HG03196 (cell line): ENCODE measurements at regions not wholly inside any gene's neighbourhood (a gene's known extent, or its start where the extent isn't known, plus 50 kb on each side); places are given as distances from the start of the nearest gene placed in this dataset.
"Not testable (repeated sequence)": the region's sequence is repeated elsewhere in the genome, so short reads cannot be mapped to it uniquely, and the experiment has no call there.

Source experiments
- ATAC-seq: cut with Tn5 transposase; IDR thresholded peaks from one replicate; pipeline ENCODE4 v1.9.1; 2021; ENCODE audit not compliant: unreplicated experiment

- no peak for ATAC-seq
Observed at GRCh38 chr5:164439799-164440198, 934.4 kb downstream of the MAT2B start.

- ATAC-seq, result no peak
Observed at GRCh38 chr5:164449460-164449859, 944.0 kb downstream of the MAT2B start.

GRCh38 chr5:164466033-164466432, 960.6 kb downstream of the MAT2B start:
- ATAC-seq, result no peak

- no peak for ATAC-seq
Observed at GRCh38 chr5:164470312-164470711, 964.9 kb downstream of the MAT2B start.

DNA sequence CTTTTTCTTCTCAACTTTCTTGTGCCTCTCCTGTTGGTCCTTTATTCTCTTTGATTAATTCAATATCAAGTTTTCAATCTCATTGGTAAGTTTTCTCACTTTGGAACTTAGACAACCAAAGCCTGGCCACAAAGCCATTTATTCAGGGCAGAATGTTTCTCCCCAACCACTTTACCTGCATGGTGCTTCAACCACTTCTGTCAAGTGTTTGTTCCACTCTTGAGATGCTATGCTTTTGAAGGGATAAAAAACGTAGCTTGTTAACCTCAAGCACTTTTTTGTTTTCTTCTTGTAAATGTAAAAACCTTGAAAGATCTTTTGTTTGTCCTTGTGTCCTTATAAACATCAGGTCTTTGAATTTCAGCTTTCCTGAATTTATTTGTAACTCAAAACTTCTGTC, 966.7 kb downstream of the MAT2B start:
- ATAC-seq, result no peak

GRCh38 chr5:164475339-164475977, 970.0 kb downstream of the MAT2B start:
- no peak for ATAC-seq

- no peak for ATAC-seq
Observed at GRCh38 chr5:164481270-164481669, 975.9 kb downstream of the MAT2B start.

DNA sequence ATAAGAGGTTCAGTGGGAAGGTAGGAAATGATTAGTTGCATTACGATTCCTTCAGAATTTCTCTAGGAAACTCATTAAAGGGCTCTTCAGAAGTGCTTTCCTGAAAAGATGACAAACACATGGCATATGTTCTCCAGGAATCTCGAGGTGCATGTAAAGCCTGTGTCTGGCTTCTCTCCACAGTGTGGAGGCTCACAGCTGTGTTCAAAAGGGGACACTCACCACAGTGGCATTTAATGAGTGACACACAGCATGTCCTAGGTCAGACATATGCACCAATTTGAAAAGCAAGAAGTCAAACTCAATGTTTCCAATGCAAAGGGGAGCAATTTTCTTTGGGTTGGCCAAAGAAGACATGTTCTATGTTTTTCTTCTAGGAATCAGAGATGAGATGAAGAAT, 976.9 kb downstream of the MAT2B start:
- ATAC-seq, result no peak

DNA sequence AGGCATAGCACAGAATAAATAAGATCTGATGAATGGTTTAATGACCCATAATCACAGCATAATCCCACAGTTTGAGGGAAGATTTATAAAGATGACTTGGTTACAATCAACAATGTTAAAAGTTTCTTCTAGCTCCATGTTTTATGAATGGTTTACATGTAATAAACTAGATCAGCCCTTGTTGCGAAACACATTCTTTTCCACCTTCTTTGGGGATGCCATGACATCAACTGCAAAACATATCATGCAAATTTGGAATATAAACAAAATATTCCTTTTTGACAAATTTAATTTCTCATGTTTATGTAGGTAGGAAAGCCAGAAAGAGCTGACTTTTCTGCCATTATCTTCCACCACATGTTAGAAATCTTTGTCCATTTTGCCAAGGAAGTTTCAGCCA, 979.5 kb downstream of the MAT2B start:
- ATAC-seq, result no peak

DNA sequence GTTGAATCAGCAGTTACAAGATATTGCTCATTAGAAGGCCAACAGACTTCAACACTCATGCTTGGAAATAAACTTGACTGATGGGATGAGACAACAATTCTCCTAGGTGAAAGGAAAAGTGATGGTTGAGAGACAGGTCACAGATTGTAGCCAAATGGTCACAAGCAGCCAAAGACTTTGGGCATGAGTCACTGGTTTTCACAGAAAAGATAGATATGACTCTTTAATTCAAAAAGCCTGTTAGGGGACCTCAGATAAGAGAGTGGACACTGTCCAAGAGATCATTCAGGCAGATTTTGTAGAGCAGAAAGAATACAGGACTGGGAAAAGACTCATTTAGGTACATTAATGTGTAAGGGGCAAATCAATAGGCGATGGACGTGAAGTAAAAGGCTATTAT, 982.5 kb downstream of the MAT2B start:
- ATAC-seq, result no peak

DNA sequence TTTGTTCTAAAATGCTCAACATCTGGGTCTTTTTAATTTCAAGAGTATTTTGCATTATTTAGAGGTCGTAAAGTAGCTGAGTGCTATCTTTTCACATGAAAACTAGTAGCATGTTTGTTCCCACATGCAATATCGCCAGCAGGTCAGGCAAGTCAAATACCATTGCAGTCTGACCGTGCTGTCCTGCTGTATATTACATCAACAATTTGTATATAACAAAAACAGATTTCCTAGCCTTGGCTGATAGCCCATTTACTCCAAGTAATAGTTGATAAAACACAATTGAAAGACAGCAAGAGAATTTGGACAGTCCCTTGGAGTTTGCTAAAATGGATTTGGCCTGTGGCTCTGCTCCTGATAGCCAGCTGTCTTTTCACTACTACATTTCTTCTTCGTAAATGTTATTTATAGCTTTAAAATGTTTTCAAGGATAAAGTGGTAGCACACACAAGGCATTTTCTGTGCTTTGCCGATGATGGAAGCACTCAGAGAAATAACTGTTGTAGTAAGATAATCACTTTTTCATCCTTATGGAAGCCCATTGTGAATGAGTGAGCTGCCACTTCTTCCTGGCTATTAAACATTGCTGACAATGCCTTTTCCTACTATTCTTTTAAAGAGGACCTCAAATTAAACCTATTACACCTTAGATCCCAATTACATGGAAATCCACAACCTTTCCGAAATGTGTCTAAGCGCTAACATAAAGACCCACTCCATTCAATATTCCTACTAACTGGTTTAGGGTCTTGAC, 992.1 kb downstream of the MAT2B start:
- no peak for ATAC-seq

- ATAC-seq, result no peak
Observed at GRCh38 chr5:164498438-164498837, 993.0 kb downstream of the MAT2B start.

DNA sequence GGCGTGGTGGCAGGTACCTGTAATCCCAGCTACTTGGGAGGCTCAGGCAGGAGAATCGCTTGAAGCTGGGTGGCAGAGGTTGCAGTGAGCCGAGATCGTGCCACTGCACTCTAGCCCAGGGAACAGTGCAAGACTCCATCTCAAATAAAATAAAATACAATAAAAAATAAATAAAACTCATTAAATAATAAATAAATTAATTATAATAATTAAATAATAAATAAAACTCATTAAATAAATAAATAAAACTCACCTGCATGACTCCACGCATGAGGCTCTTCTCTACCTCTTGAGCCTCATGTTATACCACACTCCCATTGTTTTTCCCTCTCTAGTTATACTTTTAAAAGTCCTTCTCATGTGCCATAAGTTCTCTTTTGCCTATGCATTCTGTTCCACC, 995.4 kb downstream of the MAT2B start:
- no peak for ATAC-seq

- no peak for ATAC-seq
Observed at GRCh38 chr5:164501344-164501743, 995.9 kb downstream of the MAT2B start.

DNA sequence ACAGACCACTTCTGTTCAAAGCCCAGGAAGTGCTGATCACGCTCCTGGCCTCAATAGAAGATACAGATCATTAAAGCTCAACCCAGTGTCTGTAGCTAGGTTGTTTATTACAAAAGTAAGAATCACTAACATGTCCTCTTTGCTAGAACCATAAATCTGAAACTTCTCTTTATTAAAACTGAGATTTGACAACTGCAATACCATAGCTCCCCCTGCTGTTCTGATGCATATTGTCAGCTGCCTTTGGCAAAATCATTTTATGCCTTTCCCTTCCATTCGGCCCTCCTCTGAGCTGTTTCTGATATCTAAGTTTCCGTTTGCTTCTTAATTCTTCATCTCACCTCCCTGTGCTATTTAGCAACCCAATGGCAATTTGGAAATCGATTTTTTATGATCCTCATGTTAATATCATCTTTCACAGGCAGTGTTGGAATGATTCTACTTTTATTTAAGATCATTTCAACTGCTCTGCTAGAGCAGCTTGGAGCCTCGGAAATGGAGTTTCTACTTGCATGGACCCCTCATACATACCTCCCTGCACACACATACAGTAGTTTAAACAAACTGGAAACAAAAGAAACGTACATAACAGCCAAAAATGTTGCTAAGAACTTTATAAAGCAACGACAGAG, 998.8 kb downstream of the MAT2B start:
- ATAC-seq, result no peak

- ATAC-seq, result no peak
Observed at GRCh38 chr5:164505791-164506190, 1000.4 kb downstream of the MAT2B start.

DNA sequence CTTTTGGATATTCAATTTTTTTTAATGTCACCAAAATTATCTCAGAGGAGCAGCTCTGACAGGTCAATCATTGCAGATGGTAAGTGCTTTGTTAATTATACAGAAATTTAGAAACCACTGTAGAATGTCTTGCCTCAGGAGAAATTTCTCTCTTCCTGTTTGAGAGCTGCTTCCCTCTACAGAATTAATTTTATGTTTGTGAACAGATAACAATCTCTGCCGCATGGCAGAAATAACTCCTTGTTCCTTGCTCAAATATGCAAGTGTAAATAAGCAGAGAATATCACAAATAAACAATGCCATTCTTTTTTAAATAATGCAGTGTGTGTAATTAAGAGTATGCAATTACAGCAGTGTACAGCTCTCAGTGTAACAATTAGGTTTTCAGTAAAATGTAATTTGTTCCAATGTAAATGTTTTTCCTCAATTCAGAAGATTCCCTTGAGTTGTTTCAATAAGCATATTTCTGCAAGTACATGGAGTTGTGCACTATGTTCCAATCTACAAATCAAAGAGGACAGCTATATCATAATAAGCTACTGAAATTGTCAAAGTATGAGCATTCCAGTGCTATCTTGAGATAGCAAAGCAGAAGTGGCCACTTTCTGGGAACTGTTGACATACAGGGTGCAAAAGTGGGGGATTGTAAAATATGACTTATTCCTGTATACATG, 1012.8 kb downstream of the MAT2B start:
- no peak for ATAC-seq

GRCh38 chr5:164518741-164519080, 1013.3 kb downstream of the MAT2B start:
- no peak for ATAC-seq

- no peak for ATAC-seq
Observed at GRCh38 chr5:164532235-164532900, 1026.9 kb downstream of the MAT2B start.

DNA sequence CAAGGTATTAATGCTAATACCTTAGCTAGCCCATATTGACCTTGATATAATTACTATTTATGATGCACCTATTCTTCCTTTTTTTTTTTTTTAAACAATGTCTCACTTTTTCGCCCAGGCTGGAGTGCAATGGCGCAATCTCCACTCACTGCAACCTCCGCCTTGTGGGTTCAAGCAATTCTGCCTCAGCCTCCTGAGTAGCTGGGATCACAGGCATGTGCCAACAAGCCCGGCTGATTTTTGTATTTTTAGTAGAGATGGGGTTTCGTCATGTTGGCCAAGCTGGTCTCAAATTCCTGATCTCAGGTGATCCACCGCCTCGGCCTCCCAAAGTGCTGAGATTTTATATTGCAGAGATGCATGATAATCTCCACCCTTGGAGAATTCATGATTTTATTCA, 1028.0 kb downstream of the MAT2B start:
- not testable (repeated sequence) for ATAC-seq

DNA sequence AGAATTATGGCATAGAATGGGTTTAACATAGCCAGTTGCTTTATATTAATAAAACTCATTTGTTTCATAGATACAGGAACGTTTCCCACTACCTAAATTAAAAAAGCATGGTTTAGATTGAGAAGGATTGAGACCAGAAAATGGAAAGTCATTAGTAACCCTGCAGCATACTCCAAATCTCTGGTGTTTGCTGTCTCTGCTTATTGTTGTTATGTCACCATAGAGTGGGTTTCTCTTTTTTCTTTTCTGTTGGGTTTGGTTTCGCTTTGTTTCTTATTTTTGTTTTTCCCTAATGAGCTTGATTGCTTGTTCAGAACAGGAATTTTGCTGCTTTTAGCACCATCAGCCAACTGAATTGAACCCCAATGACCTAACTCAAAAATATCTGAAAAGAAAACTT, 1034.8 kb downstream of the MAT2B start:
- ATAC-seq, result no peak
